NCI-H2029 treated with DMSO at 0.1 percent for 48 hours (cell line): ENCODE measurements at regions not wholly inside any gene's neighbourhood (a gene's known extent, or its start where the extent isn't known, plus 50 kb on each side); places are given as distances from the start of the nearest gene placed in this dataset.

Source experiments
- DNase-seq: peaks from one replicate; lab custom pipeline; 2025; lab: John Stamatoyannopoulos, UW

DNA sequence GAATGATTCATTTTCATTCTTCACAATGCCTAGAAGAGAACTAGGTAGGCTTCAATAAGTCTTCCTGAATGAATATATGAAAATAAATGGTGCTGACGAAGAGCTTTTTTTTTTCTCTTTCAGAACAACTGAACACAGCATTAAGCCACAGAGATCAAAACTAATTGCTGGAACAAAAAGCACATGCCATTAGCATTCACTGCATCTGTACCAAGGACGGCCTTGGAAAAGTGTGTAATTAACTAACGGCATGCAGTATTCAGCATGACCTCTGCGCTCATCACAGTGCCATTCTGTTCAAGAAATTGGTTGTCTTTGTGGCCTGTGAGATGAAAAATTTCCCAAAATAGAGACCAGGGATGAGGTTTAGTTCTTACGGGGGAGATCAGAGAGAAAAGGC is 99.3 kb downstream of the NUDT12 start:
- no peak for DNase-seq

DNA sequence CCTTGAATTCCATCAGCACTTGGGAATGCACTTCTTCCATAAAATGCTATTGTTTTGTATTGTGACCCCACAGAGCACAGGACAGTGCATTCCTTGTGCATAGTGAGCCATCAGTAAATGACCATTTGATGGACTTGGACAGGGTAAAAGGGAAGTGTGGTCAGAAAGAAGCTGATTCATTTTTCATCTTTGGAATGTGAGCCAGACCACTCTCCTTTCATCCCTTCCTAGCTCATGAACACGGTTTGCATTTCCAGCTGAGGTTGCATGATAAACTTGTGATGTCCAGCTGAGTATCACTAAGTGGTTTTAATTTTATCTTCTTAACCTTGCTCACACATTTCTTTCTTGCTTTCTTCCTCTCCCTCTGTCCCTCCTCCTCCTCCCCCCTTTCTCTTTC is 101.3 kb downstream of the NUDT12 start:
- DNase-seq, result no peak

DNA sequence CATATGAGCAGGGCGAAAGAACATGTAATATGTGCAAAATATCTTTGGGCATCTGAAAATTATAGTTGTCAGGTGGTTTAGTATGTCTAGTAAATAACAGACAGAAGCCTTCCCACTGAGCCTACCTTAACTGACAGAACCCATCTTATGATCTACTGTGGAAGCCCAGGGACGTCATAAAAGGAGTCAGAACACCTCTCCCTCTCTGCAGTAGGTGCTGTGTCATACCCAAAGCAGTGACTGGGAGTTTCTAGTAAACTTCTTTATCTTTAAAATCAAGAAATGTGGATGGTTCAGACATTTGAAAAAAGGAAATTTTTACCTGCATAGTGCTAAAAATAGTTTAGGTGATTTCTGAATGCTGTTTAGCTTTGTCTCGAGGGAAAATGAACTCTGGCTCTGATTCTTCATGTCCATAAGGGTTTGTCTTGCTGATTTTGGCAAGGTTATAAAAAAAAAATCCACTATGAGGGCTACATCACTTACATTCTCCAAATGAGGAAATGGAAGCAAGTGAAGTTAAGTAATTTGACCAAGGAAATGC is 104.0 kb downstream of the NUDT12 start:
- no peak for DNase-seq

DNA sequence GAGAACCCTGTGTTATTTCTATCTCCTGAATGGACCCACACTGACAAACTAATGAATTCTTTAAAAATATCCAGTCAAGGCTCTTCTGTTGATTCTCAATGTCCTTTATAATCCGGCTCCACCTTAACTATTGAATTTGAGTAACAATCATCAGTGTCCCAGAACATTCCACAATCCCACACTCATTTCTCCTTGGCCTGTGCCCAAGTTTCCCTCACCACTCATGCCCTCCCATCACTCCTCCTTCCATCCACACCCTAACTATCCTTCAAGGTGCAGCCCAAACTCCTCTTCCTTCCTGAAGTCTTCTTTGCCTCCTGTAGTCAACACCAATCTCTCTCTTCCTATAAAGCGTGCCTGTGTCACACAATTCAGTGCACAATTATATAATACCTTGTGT is 106.1 kb downstream of the NUDT12 start:
- DNase-seq, result no peak

DNA sequence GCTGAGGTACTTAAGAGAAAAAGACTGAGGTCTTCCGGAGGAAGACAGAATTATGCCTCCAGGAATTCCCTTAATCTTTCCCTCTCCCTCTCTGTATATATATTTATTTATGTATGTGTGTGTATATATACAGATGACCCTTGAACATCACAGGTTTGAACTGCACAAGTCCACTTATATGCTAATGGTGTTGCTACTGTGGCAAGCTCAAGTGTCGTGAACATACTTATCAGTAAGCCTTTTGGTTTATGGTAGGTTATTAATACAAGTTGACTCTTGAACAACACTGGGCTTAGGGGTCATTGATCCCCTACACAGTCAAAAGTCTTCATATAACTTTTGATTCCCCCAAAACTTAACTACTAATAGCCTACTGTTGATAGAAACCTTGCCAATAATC is 106.8 kb downstream of the NUDT12 start:
- DNase-seq, result no peak

DNA sequence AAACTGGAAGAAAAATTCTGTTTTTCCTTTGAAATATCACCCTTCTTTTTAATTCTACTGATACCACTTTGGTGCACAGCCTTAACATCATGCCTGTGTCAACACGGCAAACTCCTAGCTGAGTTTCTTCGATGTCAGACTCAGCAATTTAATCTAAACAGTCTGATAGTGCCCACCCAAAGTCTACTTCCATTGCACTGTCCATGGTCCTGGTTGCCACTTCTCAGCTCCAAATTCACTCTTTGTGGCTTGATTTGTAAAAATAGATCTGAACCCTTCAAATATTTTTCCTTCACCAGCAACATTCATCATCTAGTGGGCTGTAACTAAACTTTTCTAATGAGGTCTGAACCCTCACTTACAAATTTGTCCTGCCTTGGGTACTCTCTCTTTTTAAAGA is 107.8 kb downstream of the NUDT12 start:
- DNase-seq, result no peak

DNA sequence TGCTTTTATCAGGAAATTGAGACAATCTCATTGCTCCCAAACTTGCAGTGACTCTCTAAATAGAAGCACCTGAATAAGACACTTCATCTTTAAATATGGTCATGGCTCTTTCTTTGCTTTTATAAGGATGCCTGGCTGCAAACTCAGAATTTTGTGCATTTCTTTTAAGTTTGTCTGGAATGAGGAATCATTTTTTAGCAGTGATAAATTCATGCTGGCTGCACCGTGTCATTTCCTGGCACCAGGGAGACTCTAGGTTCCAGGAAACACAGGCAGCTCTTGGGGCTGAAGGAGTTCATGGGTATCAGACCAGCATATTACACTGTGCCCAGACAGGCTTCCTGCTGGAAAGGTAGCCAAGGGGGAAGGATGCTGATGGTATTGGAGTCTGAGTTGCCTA is 109.9 kb downstream of the NUDT12 start:
- DNase-seq, result no peak

DNA sequence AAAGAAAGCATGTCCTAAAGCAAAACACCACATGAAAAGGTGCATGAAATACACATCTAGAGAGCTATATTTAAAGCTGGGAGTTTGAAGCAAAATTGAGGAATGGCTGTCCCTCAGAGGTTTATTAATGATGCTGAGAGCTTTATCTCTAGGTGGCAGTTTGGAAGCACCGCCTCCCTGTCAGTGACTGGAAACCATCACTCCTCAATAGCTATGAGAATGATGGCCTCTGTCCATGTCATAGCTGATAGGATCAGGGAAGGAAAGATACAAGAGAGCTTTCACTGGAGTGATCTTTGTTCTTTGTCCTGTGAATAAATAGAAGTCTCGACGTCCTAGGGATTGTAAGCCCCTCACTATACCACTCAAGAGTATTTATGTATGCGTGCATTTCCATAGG is 110.5 kb downstream of the NUDT12 start:
- no peak for DNase-seq

DNA sequence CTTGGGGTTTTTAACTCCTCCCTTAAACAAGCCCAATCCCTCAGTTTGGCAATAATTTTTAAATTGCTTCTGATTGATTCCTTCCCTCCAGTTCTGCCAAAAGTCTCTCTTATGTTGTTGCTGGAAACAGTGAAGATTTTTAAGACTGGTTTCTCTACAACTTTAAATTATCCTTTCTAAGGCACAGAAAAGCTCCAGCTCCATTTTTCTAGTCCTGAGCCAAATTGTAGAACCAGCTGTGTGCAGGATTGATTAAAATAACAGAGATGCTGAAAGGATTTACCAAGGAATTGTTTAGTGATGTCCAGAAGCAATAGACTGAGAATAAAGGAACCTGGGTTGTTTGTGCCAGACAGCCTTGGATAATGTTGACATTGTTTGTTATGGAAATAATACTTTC is 111.3 kb downstream of the NUDT12 start:
- no peak for DNase-seq

DNA sequence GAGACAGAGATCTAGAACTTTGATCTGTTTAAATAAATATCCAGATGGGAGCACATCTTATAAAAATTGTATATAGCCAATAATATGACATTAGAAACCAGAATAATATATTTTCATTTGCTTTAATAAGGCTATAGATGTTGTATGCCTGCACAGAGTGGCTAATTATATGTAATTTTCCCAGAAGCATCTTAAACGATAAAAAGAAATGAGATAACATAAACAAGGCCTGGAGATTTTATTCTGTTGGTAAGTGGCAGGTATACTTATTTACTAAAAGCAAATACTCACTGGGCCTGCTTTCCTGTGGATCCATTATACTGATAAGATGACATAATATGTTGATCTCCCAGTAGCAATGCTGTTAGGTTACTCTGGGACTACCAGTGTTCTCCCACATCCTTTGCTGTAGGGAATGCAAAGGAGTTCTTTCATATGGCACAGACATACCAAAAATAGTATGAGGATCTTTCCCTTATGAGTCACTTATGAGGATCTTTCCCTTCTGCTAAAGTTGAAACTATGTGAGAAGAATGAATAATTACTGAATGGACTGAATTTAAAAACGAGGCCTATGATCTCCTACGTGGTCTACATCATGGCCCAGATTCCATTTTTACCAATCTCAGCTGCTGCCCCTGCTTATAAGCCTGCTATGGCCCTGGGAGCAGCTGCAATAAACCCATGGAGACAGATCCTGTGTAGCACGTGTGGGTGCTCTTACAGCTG is 112.1 kb downstream of the NUDT12 start:
- no peak for DNase-seq

DNA sequence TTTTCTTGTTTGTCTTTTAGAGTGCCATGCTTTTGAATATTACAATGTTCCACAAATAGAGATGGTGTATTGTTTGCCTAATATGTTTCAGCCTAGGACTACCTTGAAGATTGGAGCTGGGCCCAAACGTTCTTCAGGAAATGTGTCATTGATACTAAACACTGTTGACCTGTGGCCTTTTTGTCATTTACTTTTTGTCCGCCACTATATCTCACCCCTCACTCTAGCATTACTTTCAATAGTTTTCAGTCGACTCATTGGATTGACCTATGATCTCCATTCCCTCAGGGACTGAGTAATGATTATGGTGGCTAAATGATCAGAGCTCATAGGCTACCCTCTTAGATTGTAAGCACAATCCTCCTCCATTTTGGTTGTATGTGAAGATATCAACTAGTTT is 115.8 kb downstream of the NUDT12 start:
- DNase-seq, result no peak

DNA sequence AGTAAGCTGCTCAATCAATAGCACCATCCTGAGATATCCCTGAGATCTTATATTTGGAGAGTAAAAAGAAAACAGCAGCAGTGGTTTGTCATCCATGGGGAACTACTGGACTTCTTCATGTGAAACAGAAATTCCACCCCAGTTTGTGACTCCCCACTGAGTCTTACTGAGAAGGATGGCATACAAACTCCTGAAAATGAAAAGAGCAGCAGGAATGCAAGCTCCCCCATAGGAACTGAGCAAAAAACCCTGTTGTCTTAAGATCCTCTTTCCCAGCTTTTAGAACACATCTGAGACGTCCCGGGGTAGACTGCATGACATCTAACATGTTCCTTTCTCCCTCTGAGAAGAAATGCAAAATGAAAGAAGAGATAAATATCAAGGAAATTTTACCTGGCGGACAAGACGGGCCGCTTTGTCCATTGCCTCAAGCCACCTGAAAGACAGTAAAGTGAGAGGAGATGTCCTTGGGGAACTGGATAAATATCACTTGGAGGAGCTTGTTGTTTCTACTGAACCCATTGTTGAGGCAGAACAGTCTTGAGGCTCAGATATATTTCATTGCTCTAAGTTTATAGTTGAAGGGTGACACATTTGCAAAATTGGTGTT is 117.1 kb downstream of the NUDT12 start:
- DNase-seq, result no peak

DNA sequence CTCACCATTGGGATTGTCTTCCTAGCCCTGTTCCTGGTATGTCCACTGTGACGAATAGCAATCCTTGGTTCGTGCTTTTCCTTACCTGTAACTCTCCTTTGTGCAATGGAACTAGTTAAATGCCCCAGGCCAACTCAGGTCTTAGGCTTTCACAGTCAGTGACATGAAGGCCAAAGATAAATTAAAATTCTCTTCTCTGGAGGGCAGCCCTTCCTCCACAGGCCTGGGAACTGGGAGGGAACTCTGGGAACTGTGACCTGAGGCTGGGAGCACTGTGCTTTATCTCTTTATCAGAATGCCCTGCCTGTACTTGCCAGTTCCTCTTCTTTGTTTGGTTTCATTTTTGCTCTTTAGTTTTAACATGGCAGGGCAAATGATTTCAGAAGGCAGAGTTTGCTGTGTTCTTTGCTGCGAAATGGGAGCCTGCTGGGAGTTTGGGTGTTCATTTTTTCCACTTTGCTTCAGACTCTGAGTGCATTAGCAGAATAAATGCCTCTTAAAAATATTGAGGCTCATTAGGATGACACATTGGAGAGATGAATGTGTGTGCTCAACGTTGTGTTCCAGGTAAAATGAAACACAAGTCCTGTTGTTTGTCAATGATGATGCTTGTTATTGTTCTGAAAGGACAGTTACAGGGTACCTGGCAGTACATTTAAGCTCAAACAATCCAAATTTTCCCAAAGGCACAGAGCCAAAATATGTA is 118.1 kb downstream of the NUDT12 start:
- DNase-seq, result no peak

DNA sequence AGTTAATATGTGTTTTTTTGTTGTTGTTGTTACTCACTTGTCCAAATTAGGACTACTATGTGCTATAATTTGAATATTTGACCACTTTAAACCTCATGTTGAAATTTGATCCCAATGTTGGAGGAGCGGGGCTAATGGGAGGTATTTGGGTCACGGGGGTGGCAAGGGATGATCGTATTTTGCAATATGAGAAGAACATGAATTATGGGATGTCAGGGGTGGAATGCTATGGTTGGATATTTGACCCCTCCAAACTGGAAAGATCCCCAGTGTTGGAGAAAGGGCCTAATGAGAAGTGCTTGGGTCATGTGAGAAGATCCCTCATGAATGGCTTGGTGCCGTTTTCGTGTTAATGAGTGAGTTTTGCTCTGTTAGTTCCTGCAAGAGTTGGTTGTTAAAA is 119.8 kb downstream of the NUDT12 start:
- no peak for DNase-seq

DNA sequence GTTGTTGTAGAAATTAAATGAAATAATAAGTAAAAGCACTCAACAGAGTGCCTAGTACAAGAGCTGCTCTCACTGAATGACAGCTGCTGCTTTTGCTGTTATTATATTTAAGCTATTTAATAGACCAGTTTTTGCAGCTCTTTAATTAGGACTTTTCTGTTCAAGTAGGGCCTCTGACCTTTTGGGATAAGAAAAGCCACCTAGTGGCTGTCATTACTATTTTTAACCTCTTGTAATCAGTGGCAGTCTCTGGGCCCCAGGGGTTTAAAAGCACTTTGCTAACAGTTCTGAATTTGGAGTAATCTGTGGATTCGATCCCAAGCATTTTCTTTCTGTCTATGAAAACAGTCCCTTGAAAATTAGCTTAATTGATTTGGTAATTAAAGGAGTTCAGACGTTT is 121.1 kb downstream of the NUDT12 start:
- no peak for DNase-seq

DNA sequence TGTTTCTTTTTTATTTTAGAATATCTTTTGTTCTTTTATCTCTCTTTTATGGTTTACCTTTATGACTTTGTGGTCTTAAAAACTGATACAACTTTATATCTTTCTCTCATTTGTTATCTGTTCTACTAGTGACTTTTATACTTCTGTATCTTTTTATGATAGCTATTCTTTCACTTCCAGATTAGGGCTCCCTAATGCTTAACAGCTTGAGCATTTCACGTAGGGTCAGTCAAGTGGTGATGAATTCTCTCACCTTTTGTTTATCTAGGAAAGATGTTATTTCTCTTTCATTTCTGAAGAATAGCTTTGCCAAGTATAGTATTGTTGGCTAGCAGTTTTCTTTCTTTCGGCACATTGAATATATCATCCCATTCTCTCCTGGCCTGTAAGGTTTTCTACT is 123.6 kb downstream of the NUDT12 start:
- DNase-seq, result no peak

DNA sequence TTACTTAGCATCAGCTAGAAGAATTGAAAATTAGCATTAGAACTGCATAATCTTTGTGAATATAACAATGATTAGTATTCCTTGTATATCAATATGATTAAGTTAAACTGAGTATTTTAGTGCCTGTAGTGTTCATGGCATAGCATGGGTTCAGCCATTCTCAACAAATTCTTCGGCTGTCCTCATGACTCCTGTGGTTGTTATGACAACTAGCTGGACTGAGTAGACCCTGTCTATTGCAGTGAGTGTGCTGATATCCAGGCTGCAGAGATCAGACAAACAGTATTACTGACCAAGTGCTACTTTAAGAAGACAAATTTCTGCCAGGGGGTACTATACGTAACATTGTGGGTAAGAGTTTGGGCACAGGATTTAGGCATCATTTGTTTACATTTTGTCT is 125.9 kb downstream of the NUDT12 start:
- no peak for DNase-seq

DNA sequence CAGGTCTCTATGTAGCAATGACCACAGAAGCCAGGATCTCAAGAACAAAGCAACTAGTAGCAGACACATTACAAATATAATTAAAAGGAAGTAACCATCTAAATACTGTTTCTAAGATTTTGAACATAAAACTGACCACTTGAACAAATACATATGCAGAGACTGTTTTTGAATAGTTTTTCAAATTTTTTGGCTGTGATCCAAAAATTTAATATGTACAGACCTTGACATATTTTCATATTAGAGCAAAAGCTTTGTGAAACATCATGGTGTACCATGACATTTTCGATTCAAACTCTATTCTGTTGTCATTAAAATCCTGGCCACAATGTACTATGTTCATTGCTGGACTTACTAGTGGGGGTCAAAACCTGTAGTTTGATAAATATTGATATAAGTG is 126.5 kb downstream of the NUDT12 start:
- no peak for DNase-seq

DNA sequence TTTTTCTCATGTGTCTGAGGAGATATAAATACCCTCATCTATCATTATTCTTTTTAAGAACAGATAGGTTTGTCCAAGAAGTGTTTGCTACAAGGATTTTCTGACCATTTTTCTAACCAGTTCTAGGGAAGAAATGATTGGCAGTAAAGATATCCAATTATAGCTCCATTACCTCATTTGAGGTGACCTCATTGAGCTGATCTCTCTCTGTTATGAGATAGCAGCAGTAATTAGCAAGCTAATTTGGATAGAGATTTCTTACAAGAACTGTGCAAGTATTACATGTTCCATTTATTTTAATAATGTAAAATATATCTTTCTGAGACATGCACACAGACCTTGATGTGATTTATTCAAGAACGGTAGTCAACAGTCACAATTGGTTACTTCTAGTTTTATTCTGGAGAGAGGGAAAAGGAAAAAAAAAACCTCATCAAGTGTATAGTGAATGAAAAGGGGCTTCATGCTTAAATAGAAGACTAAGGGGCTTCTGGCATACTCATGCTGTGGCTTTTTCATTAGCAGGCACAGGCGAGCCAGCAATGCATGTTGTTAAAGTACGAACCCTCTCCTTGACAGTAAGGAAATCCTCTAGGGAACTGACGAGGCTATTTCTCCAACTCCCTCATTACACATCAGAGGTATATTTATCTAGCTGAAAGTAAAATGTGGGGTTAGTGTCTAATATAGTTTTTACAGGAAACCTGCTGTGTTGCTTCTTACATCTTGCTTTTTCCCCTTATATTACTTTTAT is 127.3 kb downstream of the NUDT12 start:
- no peak for DNase-seq

DNA sequence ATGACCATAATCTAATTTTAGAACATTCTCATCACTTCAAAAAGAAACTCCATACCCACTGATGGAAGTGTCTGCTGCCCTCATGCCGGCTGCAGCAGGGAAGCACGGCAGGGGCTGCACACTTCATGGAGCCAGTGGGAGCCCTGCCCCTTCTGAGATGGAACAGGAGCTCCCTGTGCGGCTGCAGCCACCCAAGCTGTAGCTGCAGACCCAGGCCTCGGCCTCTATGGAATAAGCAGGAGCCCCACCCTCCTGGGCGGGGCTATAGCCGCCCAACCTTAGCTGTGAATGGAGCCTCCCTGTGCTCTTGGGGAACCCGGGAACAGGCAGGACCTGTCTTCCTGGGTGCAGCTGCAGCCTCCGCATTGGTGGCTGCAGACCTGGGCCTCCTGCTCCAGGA is 128.5 kb downstream of the NUDT12 start:
- DNase-seq, result no peak

DNA sequence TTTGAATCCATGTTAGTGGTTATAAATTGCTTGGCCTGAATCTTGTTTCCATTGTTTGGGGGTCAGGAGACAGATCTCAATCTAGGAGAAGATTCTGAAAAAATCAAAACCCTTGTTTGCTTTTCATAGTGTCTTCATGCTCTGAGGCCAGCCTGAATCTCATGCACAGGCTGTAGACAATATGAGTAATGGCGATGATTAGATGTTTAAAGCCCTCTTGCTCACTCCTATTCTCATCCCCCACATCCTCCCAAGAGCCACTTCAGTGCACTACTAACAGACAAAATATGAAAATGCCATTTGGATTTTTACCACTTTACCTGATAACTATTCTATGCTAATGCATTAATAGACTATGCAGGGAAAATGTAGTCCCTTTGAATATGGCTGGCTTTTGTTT is 129.4 kb downstream of the NUDT12 start:
- DNase-seq, result no peak

DNA sequence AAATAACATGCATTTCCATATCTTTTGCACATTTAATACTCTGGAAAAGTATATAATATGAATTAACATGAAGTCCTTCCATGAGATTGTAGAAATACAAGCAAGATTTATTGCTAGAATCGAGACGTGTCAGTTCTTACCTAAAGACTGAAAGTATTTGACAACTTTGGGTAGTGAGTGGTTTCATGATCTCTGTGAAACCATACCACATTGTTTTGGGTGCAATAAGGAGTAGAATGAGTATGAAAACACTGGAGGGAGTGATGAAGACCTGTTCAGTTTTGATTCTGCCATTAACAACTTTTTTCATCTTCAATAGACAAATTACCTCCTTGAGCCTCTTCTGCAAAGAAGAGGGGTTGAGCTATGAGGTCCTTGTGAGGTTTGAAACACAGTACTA is 133.7 kb downstream of the NUDT12 start:
- no peak for DNase-seq
